H1 (cell line): ENCODE measurements at regions not wholly inside any gene's neighbourhood (a gene's known extent, or its start where the extent isn't known, plus 50 kb on each side); places are given as distances from the start of the nearest gene placed in this dataset.

Source experiments
- SUZ12 ChIP-seq: fragments of 200-600 bp; sonication (generic); IDR thresholded peaks from 2 replicates; pipeline ENCODE4 v1.6.1; 2012; ENCODE audit warnings: mild to moderate bottlenecking, inconsistent platforms, low read length, moderate library complexity, mixed read lengths

GRCh38 chr1:115900856-115901255 lies 59.9 kb upstream of the NHLH2 start (continued):
- no peak for TF ChIP-seq SUZ12
- TF ChIP-seq, all 59 proteins: peak for 0
